H1 (cell line): ENCODE measurements at regions not wholly inside any gene's neighbourhood (a gene's known extent, or its start where the extent isn't known, plus 50 kb on each side); places are given as distances from the start of the nearest gene placed in this dataset.

Experiments
- BACH1 ChIP-seq: IDR thresholded peaks from 2 replicates; pipeline ENCODE4 v1.6.1; 2012; ENCODE audit warnings: low read length, improper control_type of control experiment
- CBX5 ChIP-seq: fragments of 300-800, 300-1000 bp; sonication (generic); IDR thresholded peaks from 2 replicates; pipeline ENCODE4 v1.7.1; 2016; ENCODE audit warnings: antibody characterized with exemption, low read length, low read depth
- CEBPB ChIP-seq: IDR thresholded peaks from 2 replicates; pipeline ENCODE4 v1.6.1; 2012; ENCODE audit warnings: low read depth, low read length
- CTCF ChIP-seq, 3 experiments: IDR thresholded peaks; 1 replicate in 2 of 3; 2 replicates in 1 of 3; pipeline versions ENCODE4 v1.5.1 to v1.6.1; 2011; ENCODE audit warnings: low read length in 3 of 3, mild to moderate bottlenecking in 3 of 3, inconsistent platforms in 2 of 3, low read depth in 1 of 3, moderate library complexity in 1 of 3; ENCODE audit not compliant: insufficient read depth in 1 of 3; ENCODE audit errors: control extremely low read depth in 1 of 3
- EP300 ChIP-seq, 2 experiments: IDR thresholded peaks; 1 replicate in 1 of 2; 2 replicates in 1 of 2; pipeline ENCODE4 v1.6.1; 2011 to 2012; ENCODE audit warnings: low read depth in 2 of 2, low read length in 2 of 2, mild to moderate bottlenecking in 2 of 2, borderline replicate concordance in 1 of 2, inconsistent platforms in 1 of 2, moderate library complexity in 1 of 2
- MAX ChIP-seq: IDR thresholded peaks from 2 replicates; pipeline ENCODE4 v1.6.1; 2012; ENCODE audit warnings: inconsistent platforms
- POLR2AphosphoS5 ChIP-seq: IDR thresholded peaks from 2 replicates; pipeline ENCODE4 v1.6.1; 2011; ENCODE audit warnings: low read depth, low read length
- POU5F1 ChIP-seq: IDR thresholded peaks from 2 replicates; pipeline ENCODE4 v1.6.1; 2011; ENCODE audit warnings: low read depth, mild to moderate bottlenecking, low read length, moderate library complexity
- RAD21 ChIP-seq, 2 experiments: IDR thresholded peaks in 1 of 2; conservative IDR thresholded peaks in 1 of 2; 2 replicates each; pipeline ENCODE4 v1.6.1; 2011; ENCODE audit warnings: low read depth in 2 of 2, low read length in 2 of 2, improper control_type of control experiment in 1 of 2, inconsistent platforms in 1 of 2, mild to moderate bottlenecking in 1 of 2, moderate library complexity in 1 of 2
- RXRA ChIP-seq: IDR thresholded peaks from 2 replicates; pipeline ENCODE4 v1.6.1; 2011; ENCODE audit warnings: low read depth, mild to moderate bottlenecking, low read length, moderate library complexity; ENCODE audit not compliant: insufficient read depth
- TCF12 ChIP-seq: IDR thresholded peaks from 2 replicates; pipeline ENCODE4 v1.6.1; 2011; ENCODE audit warnings: low read depth, mild to moderate bottlenecking, low read length
- YY1 ChIP-seq: IDR thresholded peaks from 2 replicates; pipeline ENCODE4 v1.6.1; 2011; ENCODE audit warnings: low read depth, mild to moderate bottlenecking, low read length

GRCh38 chr11:97463891-97464290 lies 1074.1 kb downstream of the JRKL start:
- TF ChIP-seq CTCF (IDR thresholded peaks at IDR 0.05; ENCODE audit: control extremely low read depth in 1 of 3, insufficient read depth in 1 of 3, low read depth in 1 of 3, low read length in 3 of 3), result no peak
- no peak for TF ChIP-seq MAX
- 0 out of 2 replicates have a peak, but pooled peaks have one; percentile 40 for TF ChIP-seq CBX5
- TF ChIP-seq CEBPB, result no peak
- no peak for TF ChIP-seq RAD21 (IDR thresholded peaks at IDR 0.05 in 1 of 2, conservative IDR thresholded peaks at IDR 0.05 in 1 of 2; ENCODE audit: low read depth in 2 of 2, low read length in 2 of 2)
- TF ChIP-seq BACH1, result no peak
- TF ChIP-seq YY1, result no peak
- no peak for TF ChIP-seq POLR2AphosphoS5
- no peak for TF ChIP-seq EP300 (IDR thresholded peaks at IDR 0.05; ENCODE audit: borderline replicate concordance in 1 of 2, low read depth in 2 of 2, low read length in 2 of 2)
- no peak for TF ChIP-seq POU5F1
- TF ChIP-seq RXRA, result no peak
- no peak for TF ChIP-seq TCF12
